Thoracic aorta (tissue), 2 donors: ENCODE measurements at regions not wholly inside any gene's neighbourhood (a gene's known extent, or its start where the extent isn't known, plus 50 kb on each side); places are given as distances from the start of the nearest gene placed in this dataset.

ENCODE experiments used
- ATAC-seq: fragments of 150-250 bp; one replicate; pipeline ENCODE4 v1.8.0; 2017; ENCODE audit warnings: low read depth; ENCODE audit not compliant: insufficient number of reproducible peaks, low FRiP score
- DNase-seq: peaks from one replicate; pipeline ENCODE4 v3.0.0-alpha.2; 2020; ENCODE audit warnings: low spot score
- H3K27ac ChIP-seq, 2 donors: fragments of 200-600 bp; sonication (generic); 1 replicate in 1 of 2; 2 replicates in 1 of 2; pipeline ENCODE4 v1.5.1; 2016; ENCODE audit warnings: mild to moderate bottlenecking in 2 of 2, moderate library complexity in 2 of 2
- H3K27me3 ChIP-seq: fragments of 200-600 bp; sonication (generic); replicated peaks from 2 replicates; pipeline ENCODE4 v1.6.0; 2016; ENCODE audit warnings: mild to moderate bottlenecking; ENCODE audit not compliant: insufficient read depth
- H3K36me3 ChIP-seq: fragments of 200-600 bp; sonication (generic); one replicate; pipeline ENCODE4 v1.5.1; 2016
- H3K4me1 ChIP-seq, 2 donors: fragments of 200-600 bp; sonication (generic); 1 replicate in 1 of 2; 2 replicates in 1 of 2; pipeline versions ENCODE4 v1.5.1 to v1.6.0; 2016; ENCODE audit warnings: low read depth in 2 of 2, mild to moderate bottlenecking in 1 of 2; ENCODE audit not compliant: control insufficient read depth in 1 of 2
- H3K4me3 ChIP-seq: fragments of 200-600 bp; sonication (generic); 2 replicates; pipeline ENCODE4 v1.5.1; 2016; ENCODE audit warnings: mild to moderate bottlenecking
- H3K9me3 ChIP-seq: fragments of 200-600 bp; sonication (generic); 2 replicates; pipeline ENCODE4 v1.5.1; 2016
- CTCF ChIP-seq: fragments of 200-600 bp; sonication (generic); IDR thresholded peaks from one replicate; pipeline ENCODE4 v1.5.1; 2019; ENCODE audit warnings: antibody characterized with exemption

- DNase-seq: no peak
- TF ChIP-seq CTCF: no peak
- no peaks in the 10 kb centered on the region for H3K4me1 ChIP-seq
- no peak for ATAC-seq
- H3K27ac ChIP-seq: no peak overlapping the region
- H3K36me3 ChIP-seq: no peaks in the 10 kb centered on the region
- no peaks in the 10 kb centered on the region for H3K9me3 ChIP-seq
- no peak overlapping the region for H3K4me3 ChIP-seq
- H3K27me3 ChIP-seq: no peaks in the 10 kb centered on the region
Measured at GRCh38 chr2:208983486-208983885, 440.4 kb upstream of the MAP2 start.

- Histone ChIP-seq H3K4me1 (no peaks in the 10 kb centered on the region), H3K9me3 (no peaks in the 10 kb centered on the region), H3K27me3 (no peaks in the 10 kb centered on the region), H3K36me3 (no peaks in the 10 kb centered on the region), H3K4me3 (no peak overlapping the region), H3K27ac (no peak overlapping the region)
- no peak for TF ChIP-seq CTCF
- DNase-seq (no peak), ATAC-seq (no peak)
Measured at GRCh38 chr2:208984376-208985090, 439.3 kb upstream of the MAP2 start.

- no peak overlapping the region for H3K27ac ChIP-seq
- ATAC-seq (no peak), DNase-seq (no peak)
- H3K9me3 ChIP-seq: no peaks in the 10 kb centered on the region
- H3K4me3 ChIP-seq: no peak overlapping the region
- H3K27me3 ChIP-seq: no peaks in the 10 kb centered on the region
- H3K4me1 ChIP-seq: no peaks in the 10 kb centered on the region
- no peak for TF ChIP-seq CTCF
- no peaks in the 10 kb centered on the region for H3K36me3 ChIP-seq
Measured at GRCh38 chr2:208985644-208986043, 438.2 kb upstream of the MAP2 start.

- Histone ChIP-seq H3K36me3 (no peaks in the 10 kb centered on the region), H3K9me3 (no peaks in the 10 kb centered on the region), H3K4me3 (no peak overlapping the region), H3K4me1 (no peaks in the 10 kb centered on the region), H3K27ac (no peak overlapping the region), H3K27me3 (no peaks in the 10 kb centered on the region)
- ATAC-seq (no peak), DNase-seq (no peak)
- no peak for TF ChIP-seq CTCF
Measured at GRCh38 chr2:208990716-208991115, 433.1 kb upstream of the MAP2 start.

- DNase-seq: no peak
- Histone ChIP-seq H3K4me1 (no peaks in the 10 kb centered on the region), H3K4me3 (no peak overlapping the region)
Measured at GRCh38 chr2:208999911-209000310, 423.9 kb upstream of the MAP2 start.

More at GRCh38 chr2:208999911-209000310, 423.9 kb upstream of the MAP2 start:
- H3K27ac ChIP-seq: no peak overlapping the region
- H3K27me3 ChIP-seq: no peaks in the 10 kb centered on the region
- no peaks in the 10 kb centered on the region for H3K36me3 ChIP-seq
- no peak for ATAC-seq
- TF ChIP-seq CTCF: no peak
- no peaks in the 10 kb centered on the region for H3K9me3 ChIP-seq
